ENCODE measurements at regions not wholly inside any gene's neighbourhood (a gene's known extent, or its start where the extent isn't known, plus 50 kb on each side); places are given as distances from the start of the nearest gene placed in this dataset.

GRCh38 chr3:153273217-153273616 is 111.2 kb downstream of the RAP2B start:
- TF ChIP-seq CTCF (IDR thresholded peaks at IDR 0.05; ENCODE audit: low read depth, low read length): no peak
- no peak for TF ChIP-seq EZH2phosphoT487 (IDR thresholded peaks at IDR 0.05; ENCODE audit: low read depth)
